ENCODE measurements at regions not wholly inside any gene's neighbourhood (a gene's known extent, or its start where the extent isn't known, plus 50 kb on each side); places are given as distances from the start of the nearest gene placed in this dataset.

GRCh38 chr10:52632591-52632990 lies 140.0 kb downstream of the MBL2 start:
- H3K27me3 ChIP-seq (ENCODE audit: low read length) = no peaks in the 10 kb centered on the region
- ChIA-PET POLR2A (ENCODE audit: unreplicated experiment) (interaction anchor here (0.6 kb wide), 1 partner anchor 69 kb away, joined by 9 read pairs; no protein-coding TSS in a partner anchor), CTCF (interaction anchor here (0.7 kb wide), 1 partner anchor 38 kb away, joined by 4 read pairs; no protein-coding TSS in a partner anchor)
- H3K4me1 ChIP-seq (ENCODE audit: insufficient read depth, low read length) = peaks cover 22% of the 10 kb centered on the region
- no peaks in the 10 kb centered on the region for H3K79me2 ChIP-seq (ENCODE audit: low read length)
- no peaks in the 10 kb centered on the region for H3K9me2 ChIP-seq (replicated peaks; ENCODE audit: low read length)
- no peak overlapping the region for H3K4me3 ChIP-seq (ENCODE audit: low read length)
- peak overlapping the region; percentile 70 for H2AFZ ChIP-seq (ENCODE audit: low read length)
- no peaks in the 10 kb centered on the region for H3K36me3 ChIP-seq (ENCODE audit: low read depth, low read length)
- intact Hi-C loops (cut with micrococcal nuclease) = loop anchor here (1.0 kb wide), 2 partner anchors 15 to 35 kb away; no protein-coding TSS in a partner anchor
- no TSS peak for BruUV-seq (replicated peaks)
- ATAC-seq (peak; percentile 77), DNase-seq (peak; percentile 74)
- peak overlapping the region; percentile 46 for H3K27ac ChIP-seq (ENCODE audit: low read length)
- no peaks in the 10 kb centered on the region for H3F3A ChIP-seq (ENCODE audit: low read length, unreplicated experiment)
- no peak for TF ChIP-seq EZH2phosphoT487 (IDR thresholded peaks at IDR 0.05; ENCODE audit: borderline replicate concordance, low read length)
- no peak for TF ChIP-seq EZH2 (IDR thresholded peaks at IDR 0.05; ENCODE audit: low read length, unreplicated experiment)
- TF ChIP-seq CTCF (conservative IDR thresholded peaks at IDR 0.05; ENCODE audit: low read depth, low read length) = no peak
- no peaks in the 10 kb centered on the region for H4K20me1 ChIP-seq (ENCODE audit: low read length)
- H3K9me3 ChIP-seq (ENCODE audit: low read length) = peaks cover 5% of the 10 kb centered on the region; the same call in 1 of the 2 replicates
- peak overlapping the region; percentile 5 for H3K9ac ChIP-seq (ENCODE audit: low read length)
- H3K4me2 ChIP-seq (ENCODE audit: low read length) = peak overlapping the region; percentile 10

GRCh38 chr10:52633266-52633665 lies 139.3 kb downstream of the MBL2 start:
- Histone ChIP-seq H3K79me2 (ENCODE audit: low read length) (no peaks in the 10 kb centered on the region), H3K9me3 (ENCODE audit: low read length) (peaks cover 5% of the 10 kb centered on the region; the same call in 1 of the 2 replicates), H4K20me1 (ENCODE audit: low read length) (no peaks in the 10 kb centered on the region), H3K27me3 (ENCODE audit: low read length) (no peaks in the 10 kb centered on the region), H3K4me2 (ENCODE audit: low read length) (peak overlapping the region; percentile 10), H3K4me1 (ENCODE audit: insufficient read depth, low read length) (peaks cover 27% of the 10 kb centered on the region), H3K36me3 (ENCODE audit: low read depth, low read length) (no peaks in the 10 kb centered on the region), H3K4me3 (ENCODE audit: low read length) (no peak overlapping the region), H3K9ac (ENCODE audit: low read length) (peak overlapping the region; percentile 5; the same call in 1 of the 2 replicates), H3F3A (ENCODE audit: low read length, unreplicated experiment) (no peaks in the 10 kb centered on the region), H3K27ac (ENCODE audit: low read length) (peak overlapping the region; percentile 46), H3K9me2 (replicated peaks; ENCODE audit: low read length) (no peaks in the 10 kb centered on the region), H2AFZ (ENCODE audit: low read length) (peak overlapping the region; percentile 70; the same call in 1 of the 2 replicates)
- POLR2A ChIA-PET (ENCODE audit: unreplicated experiment) = no interaction called here
- no peak for TF ChIP-seq CTCF (conservative IDR thresholded peaks at IDR 0.05; ENCODE audit: low read depth, low read length)
- TF ChIP-seq EZH2phosphoT487 (IDR thresholded peaks at IDR 0.05; ENCODE audit: borderline replicate concordance, low read length) = no peak
- no peak for TF ChIP-seq EZH2 (IDR thresholded peaks at IDR 0.05; ENCODE audit: low read length, unreplicated experiment)
- intact Hi-C loops (cut with micrococcal nuclease) = no loop called here
- no peak for ATAC-seq
- CTCF ChIA-PET = no interaction called here
- no peak for DNase-seq
- no TSS peak for BruUV-seq (replicated peaks)

- BruUV-seq (replicated peaks) = no TSS peak
- H3K27ac ChIP-seq (ENCODE audit: low read length) = no peak overlapping the region
- ChIA-PET CTCF (no interaction called here), POLR2A (ENCODE audit: unreplicated experiment) (no interaction called here)
- H3K36me3 ChIP-seq (ENCODE audit: low read depth, low read length) = no peaks in the 10 kb centered on the region
- TF ChIP-seq CTCF (conservative IDR thresholded peaks at IDR 0.05; ENCODE audit: low read depth, low read length) (no peak), EZH2 (IDR thresholded peaks at IDR 0.05; ENCODE audit: low read length, unreplicated experiment) (no peak), EZH2phosphoT487 (IDR thresholded peaks at IDR 0.05; ENCODE audit: borderline replicate concordance, low read length) (no peak)
- no peaks in the 10 kb centered on the region for H3K9me2 ChIP-seq (replicated peaks; ENCODE audit: low read length)
- no peak for DNase-seq
- no peak overlapping the region for H3K4me3 ChIP-seq (ENCODE audit: low read length)
- no peaks in the 10 kb centered on the region for H3K79me2 ChIP-seq (ENCODE audit: low read length)
- H3K27me3 ChIP-seq (ENCODE audit: low read length) = no peaks in the 10 kb centered on the region
- H3F3A ChIP-seq (ENCODE audit: low read length, unreplicated experiment) = no peaks in the 10 kb centered on the region
- intact Hi-C loops (cut with micrococcal nuclease) = loop anchor here (2.0 kb wide), 1 partner anchor 145 kb away; no protein-coding TSS in a partner anchor
- peaks cover 5% of the 10 kb centered on the region; the same call in 1 of the 2 replicates for H3K9me3 ChIP-seq (ENCODE audit: low read length)
- no peaks in the 10 kb centered on the region for H4K20me1 ChIP-seq (ENCODE audit: low read length)
- H3K9ac ChIP-seq (ENCODE audit: low read length) = no peak overlapping the region
- no peak for ATAC-seq
- H3K4me1 ChIP-seq (ENCODE audit: insufficient read depth, low read length) = peaks cover 31% of the 10 kb centered on the region
- no peak overlapping the region for H3K4me2 ChIP-seq (ENCODE audit: low read length)
- no peak overlapping the region for H2AFZ ChIP-seq (ENCODE audit: low read length)
These were observed 136.9 kb downstream of the MBL2 start for GRCh38 chr10:52635651-52636050.
